ENCODE measurements at regions not wholly inside any gene's neighbourhood (a gene's known extent, or its start where the extent isn't known, plus 50 kb on each side); places are given as distances from the start of the nearest gene placed in this dataset.

DNA sequence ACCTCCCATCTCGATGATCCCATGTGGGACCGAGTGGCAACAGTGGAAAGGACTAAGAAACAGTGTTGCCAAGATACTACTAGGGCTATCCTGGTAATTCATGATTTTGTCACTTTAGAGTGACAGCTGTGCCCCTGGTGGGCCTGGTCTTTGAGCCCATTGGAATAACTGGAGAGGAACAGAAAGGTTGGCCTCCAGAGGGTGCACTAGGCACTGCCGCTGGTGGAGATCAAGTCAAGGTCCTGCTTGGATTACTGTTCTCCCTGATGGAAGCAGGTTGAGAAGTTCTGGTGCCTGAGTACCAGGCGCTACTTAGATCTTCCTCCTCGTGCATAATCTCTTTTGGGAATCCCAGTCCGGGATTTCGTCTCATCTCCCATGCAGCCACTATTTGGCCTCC is 129.6 kb downstream of the SEC61B start:
- TF ChIP-seq MTF1 (CRISPR knock-in tag; IDR thresholded peaks at IDR 0.05): no peak
- no peak for TF ChIP-seq USF2 (IDR thresholded peaks at IDR 0.05; ENCODE audit: low read depth, low read length)
- no peak for TF ChIP-seq USF2 (CRISPR knock-in tag; IDR thresholded peaks at IDR 0.05; ENCODE audit: borderline replicate concordance)
- no peak for TF ChIP-seq POLR2AphosphoS5 (IDR thresholded peaks at IDR 0.05; ENCODE audit: low read depth, low read length)
- TF ChIP-seq REXO4 (CRISPR knock-in tag; IDR thresholded peaks at IDR 0.05; ENCODE audit: borderline replicate concordance): no peak
- no peak for TF ChIP-seq JUN (CRISPR knock-in tag; IDR thresholded peaks at IDR 0.05)
- no peak for TF ChIP-seq BHLHE40 (IDR thresholded peaks at IDR 0.05; ENCODE audit: low read length)
- TF ChIP-seq ZFY (CRISPR knock-in tag; IDR thresholded peaks at IDR 0.05): no peak
- TF ChIP-seq HNRNPH1 (optimal IDR thresholded peaks at IDR 0.05; ENCODE audit: low read depth, low read length): no peak
- TF ChIP-seq E2F5 (CRISPR knock-in tag; conservative IDR thresholded peaks at IDR 0.05): no peak
- no peak for TF ChIP-seq NFIB (CRISPR knock-in tag; IDR thresholded peaks at IDR 0.05; ENCODE audit: borderline replicate concordance)
- no peak for TF ChIP-seq ZNF580 (CRISPR knock-in tag; IDR thresholded peaks at IDR 0.05; ENCODE audit: borderline replicate concordance, low read depth)
- TF ChIP-seq ARNTL (CRISPR knock-in tag; IDR thresholded peaks at IDR 0.05): no peak
- no peak for TF ChIP-seq ETV5 (CRISPR knock-in tag; IDR thresholded peaks at IDR 0.05; ENCODE audit: borderline replicate concordance)
